HG02840 (cell line): ENCODE measurements at regions not wholly inside any gene's neighbourhood (a gene's known extent, or its start where the extent isn't known, plus 50 kb on each side); places are given as distances from the start of the nearest gene placed in this dataset.

Experiments used
- ATAC-seq: cut with Tn5 transposase; IDR thresholded peaks from one replicate; pipeline ENCODE4 v1.9.1; 2021; ENCODE audit warnings: mild to moderate bottlenecking, moderate library complexity, moderate number of reproducible peaks; ENCODE audit not compliant: unreplicated experiment, low FRiP score

DNA sequence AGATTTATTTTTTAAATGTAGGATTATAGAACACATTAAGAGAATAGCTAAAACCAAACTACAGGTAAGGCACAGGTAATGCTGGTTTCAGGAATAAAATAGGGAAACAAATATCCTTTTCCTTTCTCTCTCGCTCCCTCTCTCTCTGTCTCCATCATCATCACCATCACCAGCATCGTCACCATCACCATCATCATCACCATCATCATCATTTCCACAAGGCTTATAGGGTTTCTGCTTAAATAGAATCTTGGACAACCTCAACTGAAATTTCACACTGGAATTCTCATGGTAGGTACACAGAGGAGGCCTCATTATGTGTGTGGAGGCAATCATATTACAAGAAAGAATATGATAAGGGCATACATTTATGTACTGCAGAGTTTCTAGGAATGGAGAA, 823.6 kb downstream of the MAFB start:
- ATAC-seq: no peak

DNA sequence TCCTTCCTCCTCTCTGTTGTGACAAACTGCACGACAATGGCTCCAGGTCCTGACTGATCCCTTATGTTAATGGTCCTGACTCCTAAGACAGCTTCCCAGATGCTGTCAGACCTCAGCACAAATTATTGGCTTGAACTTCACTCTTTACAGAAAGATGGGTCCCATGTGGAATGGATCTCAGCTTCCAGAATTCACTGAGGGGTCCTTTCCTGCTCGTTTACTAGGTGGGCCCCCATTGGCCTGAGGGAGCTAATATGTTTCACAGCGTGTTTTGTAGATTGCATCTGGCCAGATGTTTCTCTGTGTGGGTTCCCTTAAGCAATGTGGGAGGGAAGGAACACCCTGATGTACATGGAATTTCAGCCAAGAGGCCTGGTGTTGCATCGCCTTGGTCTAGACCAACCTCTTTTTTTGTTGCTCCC, 826.6 kb downstream of the MAFB start:
- no peak for ATAC-seq

DNA sequence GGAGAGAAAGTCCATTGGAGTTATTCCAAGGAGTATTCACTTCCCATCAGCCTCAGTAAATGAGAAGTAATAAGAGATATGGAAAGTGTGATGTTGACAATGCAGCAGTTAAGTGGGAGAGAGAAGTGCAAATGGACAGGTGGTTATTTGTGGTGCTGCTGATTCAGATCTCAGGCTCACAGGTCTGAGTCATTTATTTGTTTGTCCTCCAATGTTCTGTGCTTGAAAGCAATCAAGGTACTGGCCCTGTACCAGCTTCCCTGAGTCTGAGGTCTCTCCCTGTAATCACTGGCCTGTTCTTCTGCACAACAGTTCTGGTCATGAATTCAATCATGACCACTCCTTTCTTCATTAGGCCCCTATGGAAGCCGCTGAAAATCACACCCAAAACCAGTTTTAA, 827.7 kb downstream of the MAFB start:
- ATAC-seq: no peak

DNA sequence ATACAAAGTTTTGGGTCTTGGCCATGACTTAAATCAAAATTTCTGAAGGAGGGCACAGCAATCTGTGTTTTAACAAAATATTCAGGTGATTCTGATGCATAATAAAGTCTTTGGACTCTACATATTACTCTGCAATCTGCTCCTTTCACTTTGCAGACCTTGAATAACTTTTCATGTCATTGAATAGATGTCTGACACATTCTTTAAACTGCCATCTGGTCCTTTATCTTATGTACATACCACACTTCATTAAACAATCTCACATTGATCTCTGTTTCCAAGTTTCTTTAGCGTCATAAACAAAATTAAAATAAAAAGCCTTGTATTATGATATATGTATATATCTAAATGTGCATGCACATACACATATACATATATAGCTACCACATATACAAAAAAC, 831.2 kb downstream of the MAFB start:
- ATAC-seq: no peak

DNA sequence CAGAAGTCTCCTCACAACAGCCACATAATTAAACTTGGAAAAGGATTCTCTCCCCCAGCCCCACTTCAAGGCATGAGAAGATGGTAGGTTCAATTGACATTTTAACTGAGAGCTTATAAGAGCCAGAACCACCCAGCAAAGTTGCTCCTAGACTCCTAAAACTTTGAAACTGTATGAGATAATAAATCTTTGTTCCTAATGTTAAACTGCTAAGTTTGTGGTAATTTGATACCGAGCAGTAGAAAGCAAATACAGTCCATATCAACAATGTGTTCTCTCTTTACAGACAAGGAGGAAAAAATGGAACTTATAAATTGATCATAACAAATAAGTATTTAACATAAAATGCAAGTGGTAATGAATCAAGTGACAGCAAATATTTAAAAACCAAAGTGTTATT, 831.8 kb downstream of the MAFB start:
- no peak for ATAC-seq

DNA sequence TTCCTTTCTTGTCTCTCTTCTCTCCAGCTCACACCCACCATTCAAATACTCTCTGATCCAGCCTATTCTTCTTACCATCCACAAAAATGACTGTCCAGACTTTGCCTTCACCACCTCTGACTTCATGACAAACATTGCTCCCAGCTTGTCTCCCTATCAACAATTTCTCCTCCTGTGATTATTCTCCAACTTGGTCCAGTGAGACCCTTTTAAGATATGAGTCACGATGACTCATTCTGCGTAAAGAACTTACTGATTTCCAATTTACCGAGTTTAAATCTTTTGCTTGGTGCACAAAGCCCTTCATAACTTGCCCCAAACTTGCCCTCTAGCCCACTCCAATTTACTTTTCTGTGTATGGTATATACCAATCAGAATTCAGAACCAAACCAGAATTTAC, 833.2 kb downstream of the MAFB start:
- ATAC-seq: no peak

DNA sequence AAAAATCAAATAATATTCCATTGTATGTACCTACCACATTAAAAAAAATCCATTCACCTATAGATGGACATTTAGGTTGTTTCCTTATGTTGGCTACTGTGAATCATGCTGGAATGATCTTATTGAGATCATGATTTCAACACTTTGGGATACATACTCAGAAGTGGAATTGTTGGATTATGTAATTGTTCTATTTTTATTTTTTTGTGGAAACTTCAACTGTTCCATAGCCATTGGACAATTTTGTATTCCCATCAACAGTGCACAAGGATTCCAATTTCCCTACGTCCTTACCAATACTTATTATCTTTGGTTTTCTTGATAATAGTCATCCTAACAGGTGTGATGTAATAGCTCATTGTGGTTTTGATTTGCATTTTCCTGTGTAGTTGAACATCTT, 834.0 kb downstream of the MAFB start:
- no peak for ATAC-seq

DNA sequence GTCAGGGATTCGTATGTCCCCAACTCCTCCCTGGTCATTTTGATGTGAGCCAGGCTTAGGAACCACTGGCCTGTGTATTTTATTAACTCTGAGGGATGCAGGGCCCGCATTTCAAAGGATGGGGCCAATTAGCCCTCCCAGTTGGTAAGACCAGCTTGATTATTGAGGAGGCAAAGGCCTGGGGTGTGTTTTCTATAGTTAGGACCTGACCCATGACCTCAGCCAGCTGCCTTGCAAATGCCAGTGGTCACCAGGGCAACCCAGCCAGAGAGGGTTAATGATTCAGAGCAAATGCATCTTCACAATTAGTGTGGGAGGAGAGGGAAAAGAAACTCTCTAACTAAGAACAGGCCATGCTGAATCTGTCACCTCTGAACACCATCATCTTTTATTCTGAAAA, 835.4 kb downstream of the MAFB start:
- no peak for ATAC-seq

DNA sequence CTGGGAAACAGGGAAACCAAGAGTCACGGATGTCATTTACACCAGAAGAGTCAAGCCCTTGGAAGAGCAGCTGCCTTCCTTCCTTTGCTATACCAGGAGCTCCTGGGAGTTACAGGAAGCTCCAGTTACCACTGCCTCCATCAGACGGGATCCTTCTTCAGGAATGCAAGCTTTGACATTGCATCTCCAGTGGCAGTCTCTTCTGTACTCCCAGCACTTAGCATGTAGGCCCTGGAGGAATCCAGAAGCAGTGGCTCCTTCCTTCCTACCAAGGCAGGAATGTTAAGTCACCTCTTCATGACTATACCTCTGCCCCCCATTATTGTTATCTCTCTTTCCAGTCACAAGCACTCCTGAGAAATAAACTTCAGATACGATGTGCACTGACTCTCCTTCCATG, 836.0 kb downstream of the MAFB start:
- no peak for ATAC-seq

DNA sequence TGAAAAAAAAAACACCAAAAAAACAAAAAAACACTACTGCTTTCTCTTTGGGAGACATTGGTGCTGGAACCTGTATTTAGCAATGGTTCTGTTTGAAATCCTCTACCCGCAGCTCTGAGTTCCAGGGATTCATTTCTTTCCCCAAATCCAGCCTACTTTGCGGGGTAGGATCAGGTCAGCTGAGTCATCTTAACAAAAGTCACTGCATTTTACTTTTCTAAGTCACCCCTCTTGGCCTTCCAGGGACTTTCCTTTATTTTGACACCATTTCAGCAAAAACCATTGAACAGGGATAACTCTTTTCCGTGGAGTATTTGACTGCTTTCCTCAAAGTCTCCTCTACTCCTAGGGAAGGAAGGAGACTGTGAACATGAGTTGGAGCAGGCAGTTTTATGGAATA, 837.6 kb downstream of the MAFB start:
- no peak for ATAC-seq

DNA sequence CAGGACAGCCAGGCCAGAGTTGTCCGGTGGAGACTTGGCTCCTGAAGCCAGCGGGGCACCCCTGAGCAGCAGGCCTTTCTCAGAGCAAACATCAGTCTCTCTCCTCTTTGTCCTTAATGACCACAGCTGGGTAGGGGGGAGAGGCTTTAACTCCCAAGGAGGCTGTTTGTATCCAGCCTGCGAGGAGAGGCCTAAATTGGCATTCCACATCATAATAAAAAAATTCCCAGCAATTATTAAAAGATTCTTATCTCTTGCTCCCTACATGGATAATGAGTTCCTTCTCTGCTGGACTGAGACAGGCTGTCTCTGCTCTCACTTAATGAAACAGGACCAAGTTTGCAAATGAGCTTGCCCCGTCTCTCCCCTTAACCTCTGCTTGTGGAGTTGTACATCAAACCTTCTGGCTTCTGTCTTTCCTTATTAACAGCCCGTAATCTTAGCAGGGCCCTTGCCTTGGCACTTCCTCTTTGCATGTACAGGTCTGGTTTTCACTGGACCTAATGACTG, 838.2 kb downstream of the MAFB start:
- ATAC-seq: no peak

DNA sequence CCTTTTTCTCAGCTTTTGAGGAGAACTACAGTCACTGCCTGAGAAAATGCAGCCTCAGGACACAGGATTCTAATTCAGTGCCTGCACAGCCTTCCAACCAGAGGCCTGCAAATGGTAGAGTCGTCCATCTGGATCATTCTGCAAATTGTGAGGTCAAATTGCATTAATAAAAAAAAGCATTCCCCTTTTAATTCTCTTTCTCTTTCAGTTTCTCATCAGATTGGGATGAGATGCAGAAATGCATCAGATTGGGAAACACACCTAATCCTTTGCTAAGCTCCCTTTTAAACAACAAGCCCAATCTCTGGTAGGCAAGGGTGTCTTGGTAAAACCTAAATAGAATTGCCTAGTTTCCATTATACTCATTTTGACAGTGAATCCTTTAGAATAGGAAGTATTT, 838.8 kb downstream of the MAFB start:
- no peak for ATAC-seq

DNA sequence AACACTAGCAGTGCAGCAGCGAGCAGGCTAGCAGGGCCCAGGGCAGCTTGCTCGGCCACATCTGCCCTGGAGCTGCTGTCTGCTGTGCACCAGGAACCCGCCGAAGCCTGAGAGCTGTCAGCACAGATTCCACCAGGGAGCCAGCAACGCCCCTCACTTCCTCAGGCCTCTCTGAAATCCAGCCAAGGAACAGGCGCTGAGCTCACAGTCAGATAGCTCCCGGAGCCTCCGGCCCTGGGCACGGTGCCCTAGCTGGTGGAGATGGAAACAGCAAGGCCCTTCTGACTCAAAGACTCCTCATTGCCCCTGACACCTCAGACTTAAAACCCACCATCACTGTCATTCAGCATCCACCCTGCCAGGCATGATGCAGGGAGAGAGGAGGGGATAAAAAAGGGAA, 839.4 kb downstream of the MAFB start:
- ATAC-seq: no peak

DNA sequence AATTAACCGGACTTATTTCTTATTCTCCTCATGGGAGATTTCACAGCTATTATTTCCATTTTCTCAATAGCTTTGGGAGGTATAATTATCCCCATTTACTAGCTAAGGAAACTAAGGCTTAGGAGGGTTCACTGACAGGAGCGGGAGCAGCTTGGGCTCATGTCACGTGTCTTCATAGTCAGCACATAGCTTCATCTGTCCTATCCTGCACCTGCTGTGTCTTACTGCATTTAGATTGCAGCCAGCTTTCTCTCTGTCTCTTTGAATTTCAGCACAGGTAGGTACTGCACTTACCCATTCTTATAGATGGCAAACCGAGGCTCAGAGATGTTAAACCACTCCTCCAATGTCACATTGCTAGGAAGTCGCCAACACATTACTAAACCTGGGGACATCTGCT, 839.9 kb downstream of the MAFB start:
- ATAC-seq: no peak

DNA sequence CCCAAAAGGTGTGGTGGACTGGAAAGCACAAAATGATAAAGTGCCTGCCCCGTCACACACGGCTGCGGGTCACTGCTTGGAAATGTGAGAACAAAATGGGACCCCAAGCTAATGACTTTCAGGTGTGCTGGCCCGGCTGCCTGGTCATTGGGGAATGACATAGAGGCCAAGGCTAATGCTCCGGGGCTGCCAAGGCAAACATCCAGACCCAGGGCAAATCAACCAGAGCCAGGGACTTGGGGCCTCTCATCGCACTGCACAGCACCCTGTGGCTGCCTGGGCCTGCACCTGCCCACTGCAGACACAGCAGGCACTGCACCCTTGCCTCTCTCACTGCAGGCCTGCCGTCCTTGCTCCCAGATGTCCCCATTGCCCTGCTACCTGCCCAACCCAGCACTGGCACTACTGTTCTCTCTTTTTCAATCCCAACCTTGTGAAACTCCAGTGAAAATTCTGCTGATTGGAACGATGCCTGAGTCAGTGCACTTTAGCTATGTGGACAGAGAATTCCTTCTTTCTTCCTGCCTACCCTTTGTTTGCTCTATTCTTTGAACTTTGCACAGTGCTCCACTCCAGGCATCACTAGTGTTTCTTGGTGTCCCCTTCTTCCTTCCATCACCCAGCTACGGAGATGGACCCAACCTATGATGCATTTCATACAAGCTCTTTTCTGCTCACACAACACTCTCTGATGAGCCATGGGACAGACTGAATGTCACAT, 849.5 kb downstream of the MAFB start:
- no peak for ATAC-seq

DNA sequence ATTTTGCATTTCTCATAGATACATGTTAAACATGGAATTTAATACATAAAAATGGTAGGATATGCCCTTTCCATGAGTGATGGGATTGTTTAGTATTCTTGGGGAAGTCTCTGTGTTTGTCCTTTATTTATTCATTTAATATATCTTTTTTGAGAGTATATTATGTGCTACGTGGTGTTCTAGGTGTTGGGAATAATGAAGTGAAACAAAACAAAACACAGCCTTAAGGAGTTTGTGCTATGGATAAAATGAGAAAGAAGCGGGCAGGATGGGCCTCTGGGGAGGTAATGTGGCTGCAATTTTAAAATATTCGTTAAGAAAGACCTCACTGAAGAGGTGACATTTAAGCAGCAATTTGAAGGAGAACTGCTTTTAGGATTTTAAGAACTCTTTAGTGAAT, 851.5 kb downstream of the MAFB start:
- ATAC-seq: no peak

DNA sequence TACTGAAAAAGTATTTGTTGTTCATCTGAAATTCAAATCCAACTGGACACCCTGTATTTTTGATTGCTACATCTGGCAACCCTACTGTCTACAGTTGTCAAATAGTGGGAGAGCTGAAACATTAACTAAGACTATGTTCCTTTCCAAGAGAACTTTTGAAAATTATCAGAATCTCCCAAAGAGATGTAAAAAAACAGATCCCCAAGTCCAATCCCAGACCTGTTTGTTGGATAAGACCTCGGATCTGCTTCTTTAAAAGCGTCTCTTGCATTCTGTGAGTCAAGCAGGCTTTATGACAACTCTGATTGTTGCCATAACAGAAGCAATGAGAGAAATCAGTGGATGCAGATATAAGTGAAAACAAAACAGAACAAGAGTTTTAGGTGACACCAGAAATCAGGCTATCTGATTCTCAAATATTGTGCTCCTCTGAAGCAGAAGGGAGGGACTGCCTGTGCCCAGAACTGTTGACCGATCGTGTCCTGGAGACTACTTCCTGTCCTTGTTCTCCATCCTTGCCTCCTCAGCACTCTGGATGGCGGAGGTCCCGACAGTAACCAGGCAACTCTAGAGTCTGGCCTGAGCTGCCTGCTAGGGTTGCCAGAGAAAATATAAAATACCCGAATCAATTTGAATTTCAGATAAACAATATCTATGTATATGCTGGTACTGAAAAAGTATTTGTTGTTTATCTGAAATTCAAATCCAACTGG, 853.8 kb downstream of the MAFB start:
- no peak for ATAC-seq

DNA sequence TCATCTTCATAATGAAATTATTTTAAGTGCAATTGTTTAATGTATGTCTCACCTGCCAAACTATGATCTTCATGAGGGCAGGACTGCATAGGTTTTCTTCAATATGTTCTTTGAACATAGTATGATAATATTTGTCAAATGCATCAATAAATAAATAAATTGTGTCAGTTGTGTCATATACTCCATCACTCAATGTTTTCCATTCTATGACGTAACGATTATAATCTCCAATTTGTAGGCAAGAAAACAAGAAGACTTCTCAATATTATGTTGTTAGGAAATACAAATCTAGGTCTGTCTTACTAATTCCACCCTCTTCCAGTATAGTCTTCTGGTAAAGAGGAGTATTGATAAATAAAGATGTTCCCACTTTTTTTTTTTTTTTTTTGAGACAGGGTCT, 858.1 kb downstream of the MAFB start:
- no peak for ATAC-seq

DNA sequence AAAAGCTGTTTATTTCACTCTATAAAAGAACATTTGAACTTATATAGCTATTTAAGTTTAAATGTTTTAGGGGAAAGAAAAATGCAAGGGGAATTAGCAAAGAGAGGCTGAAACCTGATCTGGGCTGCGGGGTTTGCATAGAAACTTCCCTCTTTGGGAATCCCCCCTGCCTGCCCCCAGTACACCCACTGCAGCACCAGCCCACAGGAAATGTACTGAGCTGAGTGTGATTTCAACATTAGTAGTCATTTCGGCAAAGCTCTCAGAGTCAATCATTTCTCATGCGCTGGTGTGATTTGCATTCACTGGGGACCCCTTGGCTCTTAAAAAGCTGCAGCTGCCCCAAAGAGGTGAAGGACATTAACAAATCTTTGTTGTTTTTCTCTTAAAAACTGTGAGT, 859.4 kb downstream of the MAFB start:
- peak; percentile 76 for ATAC-seq

DNA sequence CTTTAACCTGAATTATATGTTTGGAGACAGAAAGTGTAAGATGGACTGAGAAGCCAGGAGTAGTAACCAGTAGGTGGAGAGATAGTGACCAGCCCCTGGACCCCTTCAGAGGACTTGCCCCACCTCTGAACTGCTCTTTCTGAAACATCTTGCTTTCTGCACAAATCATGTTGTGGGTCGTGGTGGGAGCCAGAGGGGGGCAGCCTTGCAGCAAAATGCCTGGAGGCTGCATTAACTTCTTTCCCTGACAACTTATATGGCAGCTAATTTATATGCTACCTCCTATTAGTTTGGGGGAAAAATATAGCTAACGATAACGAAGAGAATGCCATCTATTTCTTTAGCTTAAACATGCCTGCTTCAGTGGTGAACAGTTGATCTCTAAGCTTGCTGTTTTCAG, 859.8 kb downstream of the MAFB start:
- ATAC-seq: no peak

DNA sequence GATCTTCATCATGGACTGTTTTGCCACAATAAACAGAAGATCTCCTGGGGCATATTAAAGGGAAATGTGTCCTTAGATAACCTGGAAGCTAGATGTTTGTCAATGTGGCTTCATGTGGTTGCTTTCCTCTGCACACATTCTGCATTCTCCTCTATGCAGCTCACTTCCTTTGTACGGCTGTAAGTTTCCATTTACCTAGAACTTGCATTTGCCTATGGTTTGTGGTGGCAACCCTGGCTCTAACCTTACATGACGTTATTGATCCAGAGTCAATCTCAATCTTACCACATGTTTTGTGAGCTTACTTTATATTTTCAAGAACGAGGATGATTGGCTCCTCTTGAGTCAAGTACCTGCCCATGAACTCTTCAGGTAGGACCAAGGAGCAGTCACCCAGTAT, 863.1 kb downstream of the MAFB start:
- peak; percentile 49 for ATAC-seq

DNA sequence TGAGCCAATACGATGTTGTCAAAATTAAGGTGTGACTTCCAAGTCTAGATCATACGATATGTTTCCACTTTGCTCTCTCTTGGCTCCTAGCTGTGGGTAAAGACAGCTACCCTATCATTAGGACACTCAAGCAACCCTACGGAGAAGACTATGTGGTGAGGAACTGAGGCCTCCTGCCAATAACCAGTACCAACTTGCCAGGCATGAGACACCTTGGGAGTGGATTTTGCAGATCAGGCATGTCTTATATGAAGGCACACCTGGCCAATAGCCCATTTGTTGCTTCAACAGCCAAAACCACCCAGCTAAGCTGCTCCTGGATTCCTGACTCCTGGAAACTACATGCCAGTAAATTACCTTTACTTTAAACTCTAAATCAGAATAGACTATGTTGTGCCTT, 863.4 kb downstream of the DHX35 start:
- ATAC-seq: no peak
